ENCODE measurements at regions not wholly inside any gene's neighbourhood (a gene's known extent, or its start where the extent isn't known, plus 50 kb on each side); places are given as distances from the start of the nearest gene placed in this dataset.

DNA sequence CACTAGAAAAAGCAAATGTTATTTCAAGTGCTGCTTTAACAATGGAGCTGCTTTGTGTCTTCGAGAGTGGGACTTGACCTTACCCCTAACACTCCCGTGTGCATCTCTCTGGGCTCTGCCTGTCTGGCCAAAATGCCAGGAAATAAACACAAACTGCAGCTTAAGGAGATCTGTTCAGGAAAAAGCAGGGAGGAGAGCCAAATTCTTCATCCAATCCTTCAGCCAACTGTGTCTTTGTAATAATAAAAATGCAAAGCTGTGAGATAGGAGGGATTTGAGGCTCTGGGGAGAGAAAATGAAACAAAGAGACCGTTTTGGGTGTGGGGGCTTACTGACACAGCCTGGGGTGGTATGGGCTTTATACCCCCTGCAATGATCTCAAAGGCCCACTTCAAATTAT, 85.8 kb upstream of the WSCD2 start:
- TF ChIP-seq EGR1 (IDR thresholded peaks at IDR 0.05), result no peak
- no peak for TF ChIP-seq FOXM1 (IDR thresholded peaks at IDR 0.05; ENCODE audit: borderline replicate concordance, low read depth)
- TF ChIP-seq NFIC (IDR thresholded peaks at IDR 0.05), result no peak

DNA sequence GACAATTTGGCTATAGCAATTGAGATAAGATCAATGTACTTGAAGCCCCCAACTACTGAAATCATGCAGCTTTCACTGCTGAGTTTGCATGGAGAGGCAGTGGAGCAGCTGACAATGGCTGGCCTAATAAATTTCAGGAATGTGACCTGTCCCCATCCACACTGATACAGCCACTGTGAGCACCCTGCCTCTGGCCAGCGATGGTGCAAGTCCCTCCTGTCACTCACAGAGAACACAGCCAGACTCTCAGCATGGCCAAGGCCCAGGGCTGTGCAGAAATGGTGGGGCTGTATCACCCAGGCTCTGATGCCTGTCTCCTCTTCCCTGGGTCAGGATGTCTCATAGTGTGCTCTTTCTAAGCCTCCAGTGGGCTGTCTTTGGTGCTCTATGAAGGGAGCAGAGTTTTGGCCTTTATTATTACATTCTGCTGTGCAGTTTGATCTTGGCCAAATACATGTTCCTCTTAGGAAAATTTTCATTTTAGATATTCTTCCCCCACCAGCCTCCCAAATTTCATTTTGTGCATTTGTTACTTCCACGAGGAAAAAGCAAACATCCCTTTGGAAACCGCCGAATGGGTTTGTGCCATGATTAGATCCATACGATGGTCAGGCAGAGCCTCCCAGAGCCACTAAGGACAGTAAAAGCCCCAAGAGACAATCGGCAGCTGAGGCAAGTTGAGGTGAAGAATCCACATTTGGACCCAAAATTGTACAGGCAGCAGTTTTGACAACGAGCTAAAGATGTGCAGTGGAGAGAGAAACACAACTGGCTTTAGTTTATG, 85.1 kb upstream of the WSCD2 start:
- TF ChIP-seq FOXM1 (IDR thresholded peaks at IDR 0.05; ENCODE audit: borderline replicate concordance, low read depth) (no peak), RAD21 (IDR thresholded peaks at IDR 0.05; ENCODE audit: low read depth) (no peak), CREB1 (IDR thresholded peaks at IDR 0.05; ENCODE audit: low read depth) (no peak), TEAD4 (IDR thresholded peaks at IDR 0.05) (no peak), TCF12 (IDR thresholded peaks at IDR 0.05; ENCODE audit: low read depth) (no peak), NFIC (IDR thresholded peaks at IDR 0.05) (no peak), EP300 (IDR thresholded peaks at IDR 0.05; ENCODE audit: borderline replicate concordance) (no peak), CEBPB (IDR thresholded peaks at IDR 0.05) (no peak), TAF1 (IDR thresholded peaks at IDR 0.05; ENCODE audit: low read depth) (no peak), ZBTB7A (IDR thresholded peaks at IDR 0.05; ENCODE audit: low read depth) (no peak)
- TF ChIP-seq, protein P1, sequence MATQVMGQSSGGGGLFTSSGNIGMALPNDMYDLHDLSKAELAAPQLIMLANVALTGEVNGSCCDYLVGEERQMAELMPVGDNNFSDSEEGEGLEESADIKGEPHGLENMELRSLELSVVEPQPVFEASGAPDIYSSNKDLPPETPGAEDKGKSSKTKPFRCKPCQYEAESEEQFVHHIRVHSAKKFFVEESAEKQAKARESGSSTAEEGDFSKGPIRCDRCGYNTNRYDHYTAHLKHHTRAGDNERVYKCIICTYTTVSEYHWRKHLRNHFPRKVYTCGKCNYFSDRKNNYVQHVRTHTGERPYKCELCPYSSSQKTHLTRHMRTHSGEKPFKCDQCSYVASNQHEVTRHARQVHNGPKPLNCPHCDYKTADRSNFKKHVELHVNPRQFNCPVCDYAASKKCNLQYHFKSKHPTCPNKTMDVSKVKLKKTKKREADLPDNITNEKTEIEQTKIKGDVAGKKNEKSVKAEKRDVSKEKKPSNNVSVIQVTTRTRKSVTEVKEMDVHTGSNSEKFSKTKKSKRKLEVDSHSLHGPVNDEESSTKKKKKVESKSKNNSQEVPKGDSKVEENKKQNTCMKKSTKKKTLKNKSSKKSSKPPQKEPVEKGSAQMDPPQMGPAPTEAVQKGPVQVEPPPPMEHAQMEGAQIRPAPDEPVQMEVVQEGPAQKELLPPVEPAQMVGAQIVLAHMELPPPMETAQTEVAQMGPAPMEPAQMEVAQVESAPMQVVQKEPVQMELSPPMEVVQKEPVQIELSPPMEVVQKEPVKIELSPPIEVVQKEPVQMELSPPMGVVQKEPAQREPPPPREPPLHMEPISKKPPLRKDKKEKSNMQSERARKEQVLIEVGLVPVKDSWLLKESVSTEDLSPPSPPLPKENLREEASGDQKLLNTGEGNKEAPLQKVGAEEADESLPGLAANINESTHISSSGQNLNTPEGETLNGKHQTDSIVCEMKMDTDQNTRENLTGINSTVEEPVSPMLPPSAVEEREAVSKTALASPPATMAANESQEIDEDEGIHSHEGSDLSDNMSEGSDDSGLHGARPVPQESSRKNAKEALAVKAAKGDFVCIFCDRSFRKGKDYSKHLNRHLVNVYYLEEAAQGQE (IDR thresholded peaks at IDR 0.05; ENCODE audit: low read depth), result no peak
- TF ChIP-seq, protein P2, sequence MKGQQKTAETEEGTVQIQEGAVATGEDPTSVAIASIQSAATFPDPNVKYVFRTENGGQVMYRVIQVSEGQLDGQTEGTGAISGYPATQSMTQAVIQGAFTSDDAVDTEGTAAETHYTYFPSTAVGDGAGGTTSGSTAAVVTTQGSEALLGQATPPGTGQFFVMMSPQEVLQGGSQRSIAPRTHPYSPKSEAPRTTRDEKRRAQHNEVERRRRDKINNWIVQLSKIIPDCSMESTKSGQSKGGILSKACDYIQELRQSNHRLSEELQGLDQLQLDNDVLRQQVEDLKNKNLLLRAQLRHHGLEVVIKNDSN (IDR thresholded peaks at IDR 0.05), result no peak
- TF ChIP-seq, protein P3, sequence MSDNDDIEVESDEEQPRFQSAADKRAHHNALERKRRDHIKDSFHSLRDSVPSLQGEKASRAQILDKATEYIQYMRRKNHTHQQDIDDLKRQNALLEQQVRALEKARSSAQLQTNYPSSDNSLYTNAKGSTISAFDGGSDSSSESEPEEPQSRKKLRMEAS (IDR thresholded peaks at IDR 0.05), result no peak

DNA sequence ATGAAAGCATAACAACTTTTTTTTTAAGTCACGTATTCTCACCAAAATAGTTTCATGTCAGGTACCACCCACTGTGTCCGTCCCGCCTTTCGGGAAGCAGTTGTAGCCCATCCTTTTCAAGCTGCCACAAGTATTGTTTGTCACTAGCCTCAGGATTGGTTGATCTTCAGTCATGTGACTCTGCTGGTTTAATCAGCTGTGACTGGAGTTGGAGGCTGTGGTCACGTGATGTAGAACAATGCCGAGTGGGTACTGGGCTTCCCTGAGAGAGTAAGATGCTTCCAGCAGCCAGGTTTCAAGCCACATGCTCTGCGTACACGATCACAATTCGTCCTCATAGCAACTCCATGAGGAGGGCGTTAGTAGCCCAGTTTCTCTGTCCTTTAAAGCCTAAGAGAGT, 83.0 kb upstream of the WSCD2 start:
- TF ChIP-seq, protein P2 (IDR thresholded peaks at IDR 0.05), result peak; percentile 67
- TF ChIP-seq, protein P1 (IDR thresholded peaks at IDR 0.05; ENCODE audit: low read depth), result no peak
- TF ChIP-seq CREB1 (IDR thresholded peaks at IDR 0.05; ENCODE audit: low read depth), result no peak

DNA sequence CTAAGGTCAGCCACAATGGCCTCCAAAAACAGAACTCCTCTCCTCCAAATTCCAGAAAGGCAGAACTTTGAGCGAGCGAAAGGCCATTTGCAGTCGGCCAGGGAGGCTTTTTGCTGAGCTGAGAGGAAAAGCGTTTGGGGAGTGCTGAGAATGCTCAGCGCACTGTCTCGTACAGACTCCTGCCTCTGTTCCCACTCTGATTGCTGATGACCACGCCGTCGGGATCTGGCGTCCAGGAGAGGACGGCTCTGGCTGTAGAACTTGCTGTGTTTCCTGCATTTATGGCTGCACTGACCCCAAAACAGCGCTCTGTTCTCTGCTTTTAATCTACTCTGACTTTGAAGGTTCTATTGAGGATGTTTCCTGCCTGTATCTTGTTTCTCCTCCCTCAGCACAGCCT, 82.4 kb upstream of the WSCD2 start:
- TF ChIP-seq CEBPB (IDR thresholded peaks at IDR 0.05) (no peak), RAD21 (IDR thresholded peaks at IDR 0.05; ENCODE audit: low read depth) (no peak)

DNA sequence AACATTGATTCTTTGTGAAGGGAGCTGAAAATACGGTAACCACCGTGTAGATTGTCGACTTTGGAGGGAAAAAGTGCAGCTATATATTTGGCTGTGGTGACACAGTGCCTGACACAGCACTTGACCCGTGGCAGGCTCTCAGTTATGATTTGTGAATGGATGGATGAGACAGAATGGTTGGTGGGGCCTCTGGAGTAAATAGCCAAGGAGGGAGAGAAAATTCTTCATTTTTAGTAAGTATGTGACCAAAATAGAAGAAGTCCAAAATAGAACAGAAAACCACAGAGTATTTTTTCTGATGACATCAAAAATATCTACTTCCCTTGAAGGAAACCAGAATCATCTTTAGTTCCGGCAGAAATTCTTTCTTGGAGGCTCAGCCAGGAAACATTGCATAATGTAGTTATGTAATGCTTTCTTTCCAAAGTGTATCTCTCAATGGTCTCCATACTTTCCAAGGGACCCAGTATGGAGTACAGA, 82.0 kb upstream of the WSCD2 start:
- TF ChIP-seq RAD21 (IDR thresholded peaks at IDR 0.05; ENCODE audit: low read depth), result no peak
- TF ChIP-seq CEBPB (IDR thresholded peaks at IDR 0.05), result no peak
- no peak for TF ChIP-seq ZBTB7A (IDR thresholded peaks at IDR 0.05; ENCODE audit: low read depth)
- no peak for TF ChIP-seq TEAD4 (IDR thresholded peaks at IDR 0.05)
- TF ChIP-seq, protein P2 (IDR thresholded peaks at IDR 0.05), result no peak
- no peak for TF ChIP-seq EP300 (IDR thresholded peaks at IDR 0.05; ENCODE audit: borderline replicate concordance)
- TF ChIP-seq CREB1 (IDR thresholded peaks at IDR 0.05; ENCODE audit: low read depth), result no peak
- TF ChIP-seq YY1 (IDR thresholded peaks at IDR 0.05; ENCODE audit: low read depth), result no peak
- no peak for TF ChIP-seq EGR1 (IDR thresholded peaks at IDR 0.05)
- TF ChIP-seq, protein P1 (IDR thresholded peaks at IDR 0.05; ENCODE audit: low read depth), result no peak
- no peak for TF ChIP-seq TCF12 (IDR thresholded peaks at IDR 0.05; ENCODE audit: low read depth)
- TF ChIP-seq TAF1 (IDR thresholded peaks at IDR 0.05; ENCODE audit: low read depth), result no peak
- TF ChIP-seq, protein P3 (IDR thresholded peaks at IDR 0.05), result no peak
- TF ChIP-seq FOXM1 (IDR thresholded peaks at IDR 0.05; ENCODE audit: borderline replicate concordance, low read depth), result no peak
- TF ChIP-seq NFIC (IDR thresholded peaks at IDR 0.05), result no peak

Data from Ishikawa (cell line).